C4-2B (cell line): ENCODE measurements at regions not wholly inside any gene's neighbourhood (a gene's known extent, or its start where the extent isn't known, plus 50 kb on each side); places are given as distances from the start of the nearest gene placed in this dataset.

ENCODE experiments used
- CTCF ChIP-seq: fragments of 450-650 bp; conservative IDR thresholded peaks from 2 replicates; pipeline ENCODE4 v1.5.1; 2017; ENCODE audit warnings: mild to moderate bottlenecking
- ZFX ChIP-seq: fragments of 450-650 bp; IDR thresholded peaks from 2 replicates; pipeline ENCODE4 v1.6.1; 2017

GRCh38 chr3:197393711-197394110, 95.3 kb upstream of the DLG1 start:
- TF ChIP-seq CTCF (no peak), ZFX (no peak)
